ENCODE measurements at regions not wholly inside any gene's neighbourhood (a gene's known extent, or its start where the extent isn't known, plus 50 kb on each side); places are given as distances from the start of the nearest gene placed in this dataset.

DNA sequence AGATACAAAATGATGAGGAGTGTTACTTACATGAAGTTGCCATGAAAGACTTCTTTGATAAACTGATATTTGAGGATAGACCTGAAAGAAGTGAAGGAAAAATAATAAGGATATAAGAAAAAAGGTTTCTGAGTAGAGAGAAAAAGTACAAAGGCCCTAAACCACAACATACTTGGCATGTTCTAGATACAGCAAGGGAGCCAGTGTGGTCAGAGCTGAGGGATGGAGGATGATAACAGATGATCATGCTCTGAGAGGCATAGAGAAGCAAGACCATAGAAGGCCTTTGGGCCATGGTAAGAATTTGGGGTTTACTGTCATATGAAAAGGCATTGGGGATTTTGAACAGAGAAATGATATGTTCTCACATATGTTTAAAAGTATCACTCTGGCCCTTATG, 424.1 kb upstream of the CHST9 start:
- H3K4me3 ChIP-seq (ENCODE audit: low read depth, low read length) = no peak overlapping the region
- DNase-seq = no peak
- no peaks in the 10 kb centered on the region for H3K9me3 ChIP-seq (ENCODE audit: severe bottlenecking)
- H3K27me3 ChIP-seq (ENCODE audit: insufficient read depth, low read depth, severe bottlenecking) = no peaks in the 10 kb centered on the region
- H3K27ac ChIP-seq = no peak overlapping the region
- TF ChIP-seq, protein P1, sequence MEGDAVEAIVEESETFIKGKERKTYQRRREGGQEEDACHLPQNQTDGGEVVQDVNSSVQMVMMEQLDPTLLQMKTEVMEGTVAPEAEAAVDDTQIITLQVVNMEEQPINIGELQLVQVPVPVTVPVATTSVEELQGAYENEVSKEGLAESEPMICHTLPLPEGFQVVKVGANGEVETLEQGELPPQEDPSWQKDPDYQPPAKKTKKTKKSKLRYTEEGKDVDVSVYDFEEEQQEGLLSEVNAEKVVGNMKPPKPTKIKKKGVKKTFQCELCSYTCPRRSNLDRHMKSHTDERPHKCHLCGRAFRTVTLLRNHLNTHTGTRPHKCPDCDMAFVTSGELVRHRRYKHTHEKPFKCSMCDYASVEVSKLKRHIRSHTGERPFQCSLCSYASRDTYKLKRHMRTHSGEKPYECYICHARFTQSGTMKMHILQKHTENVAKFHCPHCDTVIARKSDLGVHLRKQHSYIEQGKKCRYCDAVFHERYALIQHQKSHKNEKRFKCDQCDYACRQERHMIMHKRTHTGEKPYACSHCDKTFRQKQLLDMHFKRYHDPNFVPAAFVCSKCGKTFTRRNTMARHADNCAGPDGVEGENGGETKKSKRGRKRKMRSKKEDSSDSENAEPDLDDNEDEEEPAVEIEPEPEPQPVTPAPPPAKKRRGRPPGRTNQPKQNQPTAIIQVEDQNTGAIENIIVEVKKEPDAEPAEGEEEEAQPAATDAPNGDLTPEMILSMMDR (IDR thresholded peaks at IDR 0.05; ENCODE audit: low read depth, low read length) = no peak
- no peaks in the 10 kb centered on the region for H3K36me3 ChIP-seq

DNA sequence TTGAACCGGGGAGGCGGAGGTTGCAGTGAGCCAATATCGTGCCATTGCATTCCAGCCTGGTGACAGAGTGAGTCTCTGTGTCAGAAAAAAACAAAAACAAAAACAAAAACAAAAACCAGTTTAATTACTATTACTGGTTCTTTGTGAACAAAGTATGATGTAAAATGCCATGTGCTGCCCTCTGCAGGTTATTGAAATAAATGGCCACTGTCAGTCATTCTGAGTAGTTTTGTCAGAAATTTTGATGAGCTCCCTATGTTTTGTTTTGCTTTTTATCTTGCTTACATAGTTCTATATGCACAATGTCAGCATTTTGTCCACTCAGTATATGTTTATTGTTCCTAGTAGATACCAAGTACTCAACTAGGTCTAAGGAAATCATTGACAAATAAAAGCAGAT, 423.6 kb upstream of the CHST9 start:
- H3K4me3 ChIP-seq (ENCODE audit: low read depth, low read length) = no peak overlapping the region
- no peaks in the 10 kb centered on the region for H3K9me3 ChIP-seq (ENCODE audit: severe bottlenecking)
- no peaks in the 10 kb centered on the region for H3K27me3 ChIP-seq (ENCODE audit: insufficient read depth, low read depth, severe bottlenecking)
- H3K27ac ChIP-seq = no peak overlapping the region
- TF ChIP-seq, protein P1 (IDR thresholded peaks at IDR 0.05; ENCODE audit: low read depth, low read length) = peak; percentile 22; the same call in 1 of the 2 replicates
- no peaks in the 10 kb centered on the region for H3K36me3 ChIP-seq
- no peak for DNase-seq

DNA sequence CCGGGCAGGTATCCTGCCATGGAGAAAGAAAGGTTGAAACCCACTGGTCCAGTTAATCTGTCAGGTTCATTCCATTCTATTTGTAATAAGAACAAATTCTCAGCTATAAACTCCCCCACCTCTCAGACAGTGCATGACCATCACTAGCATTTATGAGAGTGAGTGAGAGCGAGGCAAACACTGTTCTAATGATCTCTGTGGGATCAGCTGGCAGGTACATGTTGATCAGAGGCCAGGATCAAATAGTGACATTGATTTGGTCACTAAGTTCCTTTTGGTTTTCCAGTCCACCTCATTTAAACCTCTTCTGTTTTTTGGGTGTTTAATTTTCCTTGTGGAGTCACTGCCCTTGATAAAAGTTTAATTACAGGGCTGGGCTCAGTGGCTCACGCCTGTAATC, 423.1 kb upstream of the CHST9 start:
- no peaks in the 10 kb centered on the region for H3K27me3 ChIP-seq (ENCODE audit: insufficient read depth, low read depth, severe bottlenecking)
- DNase-seq = no peak
- H3K36me3 ChIP-seq = no peaks in the 10 kb centered on the region
- H3K4me3 ChIP-seq (ENCODE audit: low read depth, low read length) = no peak overlapping the region
- H3K9me3 ChIP-seq (ENCODE audit: severe bottlenecking) = no peaks in the 10 kb centered on the region
- no peak overlapping the region for H3K27ac ChIP-seq
- TF ChIP-seq, protein P1 (IDR thresholded peaks at IDR 0.05; ENCODE audit: low read depth, low read length) = no peak

DNA sequence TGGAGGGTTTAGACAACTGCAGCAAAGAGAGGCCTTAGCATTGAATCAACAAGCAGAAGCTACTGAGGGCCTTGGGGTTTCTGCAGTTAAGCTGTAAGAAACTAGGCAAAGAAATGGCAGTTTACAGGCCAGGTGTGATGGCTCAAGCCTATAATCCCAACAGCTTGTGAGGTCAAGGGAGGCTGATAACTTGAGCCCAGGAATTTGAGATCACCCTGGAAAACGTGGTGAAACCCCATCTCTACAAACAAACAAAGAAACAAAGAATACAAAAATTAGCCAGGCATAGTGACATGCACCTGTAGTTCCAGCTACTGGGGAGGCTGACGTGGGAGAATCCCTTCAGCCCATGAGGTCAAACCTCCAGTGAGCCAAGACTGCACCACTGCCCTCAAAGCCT, 421.6 kb upstream of the CHST9 start:
- TF ChIP-seq, protein P1 (IDR thresholded peaks at IDR 0.05; ENCODE audit: low read depth, low read length) = no peak
- DNase-seq = peak; percentile 49
- no peaks in the 10 kb centered on the region for H3K27me3 ChIP-seq (ENCODE audit: insufficient read depth, low read depth, severe bottlenecking)
- H3K4me3 ChIP-seq (ENCODE audit: low read depth, low read length) = no peak overlapping the region
- no peaks in the 10 kb centered on the region for H3K9me3 ChIP-seq (ENCODE audit: severe bottlenecking)
- H3K36me3 ChIP-seq = no peaks in the 10 kb centered on the region
- peak overlapping the region; percentile 56 for H3K27ac ChIP-seq

DNA sequence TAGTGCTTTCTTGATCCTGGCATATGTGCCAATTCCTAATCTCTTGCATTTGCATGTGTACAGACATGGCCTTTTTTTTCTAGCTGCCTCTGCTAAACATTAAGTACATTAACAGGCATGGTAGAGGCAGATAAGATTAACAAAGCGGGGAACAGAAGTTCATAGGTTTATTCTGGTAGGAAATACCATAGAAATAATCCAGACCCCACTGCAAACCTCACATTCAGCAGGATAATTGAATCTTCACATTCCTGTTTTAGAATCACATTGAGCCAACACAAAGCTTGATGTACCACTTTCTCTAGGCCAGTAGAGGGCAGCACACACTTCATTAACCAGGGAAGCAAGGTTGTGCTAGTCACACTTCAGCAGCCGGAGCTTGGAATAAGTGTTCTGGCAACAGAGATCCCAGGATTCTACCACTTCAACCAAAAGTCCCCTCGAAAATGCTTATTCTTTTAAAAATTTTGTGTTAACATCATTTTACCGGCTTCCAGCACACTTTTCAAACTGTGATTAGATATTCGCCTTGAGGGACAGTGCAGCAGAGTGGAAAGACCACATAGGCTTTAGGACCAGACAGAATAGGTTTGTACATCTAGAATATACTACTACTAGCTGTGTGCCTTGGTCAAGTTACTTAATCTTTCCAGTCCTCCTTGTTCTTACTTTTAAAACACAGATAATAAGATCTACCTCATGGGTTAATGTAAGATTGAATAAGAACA, 420.2 kb upstream of the CHST9 start:
- Histone ChIP-seq H3K27me3 (ENCODE audit: insufficient read depth, low read depth, severe bottlenecking) (no peaks in the 10 kb centered on the region), H3K4me3 (ENCODE audit: low read depth, low read length) (no peak overlapping the region), H3K9me3 (ENCODE audit: severe bottlenecking) (no peaks in the 10 kb centered on the region), H3K27ac (no peak overlapping the region; the same call in 1 of the 2 replicates), H3K36me3 (no peaks in the 10 kb centered on the region)
- TF ChIP-seq, protein P1 (IDR thresholded peaks at IDR 0.05; ENCODE audit: low read depth, low read length) = peak; percentile 74
- peak; percentile 75 for DNase-seq

DNA sequence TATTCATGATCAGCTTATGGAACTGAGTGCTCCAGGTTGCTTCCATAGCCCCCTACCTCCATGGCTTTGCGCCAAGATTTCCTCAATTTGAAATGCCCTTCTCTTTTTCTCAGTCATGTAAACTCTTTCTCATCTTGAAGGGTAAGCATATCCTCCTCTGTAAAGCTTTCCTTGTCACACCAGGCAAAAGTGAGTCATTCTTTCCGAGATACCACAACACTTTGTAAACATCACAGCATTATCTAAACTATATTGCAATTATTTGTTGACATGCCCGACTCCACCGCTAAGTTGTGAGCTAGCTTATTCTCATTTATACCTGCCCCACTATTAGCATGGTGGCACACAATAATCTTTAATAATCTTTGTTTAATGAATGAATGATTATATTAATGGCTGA, 419.5 kb upstream of the CHST9 start:
- Histone ChIP-seq H3K4me3 (ENCODE audit: low read depth, low read length) (no peak overlapping the region), H3K9me3 (ENCODE audit: severe bottlenecking) (no peaks in the 10 kb centered on the region), H3K36me3 (no peaks in the 10 kb centered on the region), H3K27me3 (ENCODE audit: insufficient read depth, low read depth, severe bottlenecking) (no peaks in the 10 kb centered on the region), H3K27ac (no peak overlapping the region)
- TF ChIP-seq, protein P1 (IDR thresholded peaks at IDR 0.05; ENCODE audit: low read depth, low read length) = no peak
- DNase-seq = no peak

Data from WERI-Rb-1 (cell line).